ENCODE measurements at regions not wholly inside any gene's neighbourhood (a gene's known extent, or its start where the extent isn't known, plus 50 kb on each side); places are given as distances from the start of the nearest gene placed in this dataset.

DNA sequence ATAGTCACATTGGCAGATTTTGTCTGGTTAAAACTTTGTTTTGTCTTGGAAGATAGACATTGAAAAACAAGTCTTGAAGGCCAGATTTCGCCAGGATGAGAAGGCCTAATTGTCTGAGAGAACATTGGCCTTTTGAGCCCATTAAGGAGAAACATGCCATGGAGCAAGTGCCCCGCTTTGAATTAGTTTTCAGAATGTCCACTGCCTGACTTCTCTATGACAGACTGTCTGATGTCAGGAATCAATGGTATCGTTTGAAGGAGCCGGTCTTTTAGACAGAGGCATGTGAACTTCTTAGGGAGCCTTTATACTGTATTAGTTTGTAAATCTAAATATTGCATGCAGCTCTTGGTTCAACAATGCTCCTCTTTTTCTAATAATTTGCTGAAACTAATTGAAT, 155.9 kb downstream of the DLEU7 start:
- TF ChIP-seq CTCF (conservative IDR thresholded peaks at IDR 0.05) (no peak), EZH2 (IDR thresholded peaks at IDR 0.05; ENCODE audit: low read depth) (no peak)

Data from PC-9 (cell line).